Lower leg skin (tissue), 3 donors: ENCODE measurements at regions not wholly inside any gene's neighbourhood (a gene's known extent, or its start where the extent isn't known, plus 50 kb on each side); places are given as distances from the start of the nearest gene placed in this dataset.

Source experiments
- POLR2A ChIP-seq, 2 donors: fragments of 450-650 bp; IDR thresholded peaks; one replicate each; pipeline ENCODE4 v1.6.1; 2016 to 2017; ENCODE audit warnings: antibody characterized with exemption in 2 of 2, mild to moderate bottlenecking in 1 of 2, moderate library complexity in 1 of 2
- TF ChIP-seq, protein P1 (sequence below), 3 donors: fragments of 450-650 bp; IDR thresholded peaks; one replicate each; pipeline ENCODE4 v1.5.1; 2016; ENCODE audit warnings: antibody characterized with exemption in 3 of 3, mild to moderate bottlenecking in 3 of 3, moderate library complexity in 2 of 3

DNA sequence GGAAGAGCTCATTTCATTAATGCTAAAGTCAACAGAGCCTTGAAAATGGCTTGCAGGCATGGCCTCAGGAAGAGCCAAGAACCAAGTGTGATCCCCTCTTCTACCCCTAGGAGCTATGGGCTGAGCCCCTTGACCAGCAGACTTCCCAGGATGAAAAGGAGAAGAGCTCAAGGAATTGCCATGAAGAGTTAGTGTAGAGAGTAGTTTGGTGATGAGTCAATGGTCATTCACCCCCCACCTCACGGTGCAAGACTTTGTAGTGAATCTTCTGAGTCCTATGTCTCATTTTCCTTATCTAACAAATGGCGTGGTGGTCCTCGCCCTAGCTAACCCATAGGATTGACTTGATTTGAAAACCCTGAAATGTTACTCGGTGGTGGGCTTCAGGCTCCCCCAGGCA, 422.4 kb upstream of the CADM1 start:
- TF ChIP-seq POLR2A (IDR thresholded peaks at IDR 0.05): no peak
- TF ChIP-seq, protein P1, sequence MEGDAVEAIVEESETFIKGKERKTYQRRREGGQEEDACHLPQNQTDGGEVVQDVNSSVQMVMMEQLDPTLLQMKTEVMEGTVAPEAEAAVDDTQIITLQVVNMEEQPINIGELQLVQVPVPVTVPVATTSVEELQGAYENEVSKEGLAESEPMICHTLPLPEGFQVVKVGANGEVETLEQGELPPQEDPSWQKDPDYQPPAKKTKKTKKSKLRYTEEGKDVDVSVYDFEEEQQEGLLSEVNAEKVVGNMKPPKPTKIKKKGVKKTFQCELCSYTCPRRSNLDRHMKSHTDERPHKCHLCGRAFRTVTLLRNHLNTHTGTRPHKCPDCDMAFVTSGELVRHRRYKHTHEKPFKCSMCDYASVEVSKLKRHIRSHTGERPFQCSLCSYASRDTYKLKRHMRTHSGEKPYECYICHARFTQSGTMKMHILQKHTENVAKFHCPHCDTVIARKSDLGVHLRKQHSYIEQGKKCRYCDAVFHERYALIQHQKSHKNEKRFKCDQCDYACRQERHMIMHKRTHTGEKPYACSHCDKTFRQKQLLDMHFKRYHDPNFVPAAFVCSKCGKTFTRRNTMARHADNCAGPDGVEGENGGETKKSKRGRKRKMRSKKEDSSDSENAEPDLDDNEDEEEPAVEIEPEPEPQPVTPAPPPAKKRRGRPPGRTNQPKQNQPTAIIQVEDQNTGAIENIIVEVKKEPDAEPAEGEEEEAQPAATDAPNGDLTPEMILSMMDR (IDR thresholded peaks at IDR 0.05): no peak
